Activated B cell treated with CpG ODN at 0.5 μM for 24 hours (primary cell): ENCODE measurements at regions not wholly inside any gene's neighbourhood (a gene's known extent, or its start where the extent isn't known, plus 50 kb on each side); places are given as distances from the start of the nearest gene placed in this dataset.

ENCODE experiments used
- ATAC-seq: fragments of 200-7000 bp; cut with Tn5 transposase; one replicate; pipeline ENCODE4 v1.10.0; 2021; ENCODE audit warnings: low read depth, mild to moderate bottlenecking, moderate library complexity
- CTCF ChIA-PET: fragments of 350-600 bp; sonication (Branson Sonifier 250); formaldehyde crosslinking; loops from one replicate; lab custom pipeline; 2021; ENCODE audit warnings: antibody characterized with exemption; lab: Charles Lee
- POLR2A ChIA-PET: fragments of 350-600 bp; sonication (Branson Sonifier 250); formaldehyde crosslinking; loops from one replicate; lab custom pipeline; 2021; ENCODE audit warnings: antibody characterized with exemption; lab: Charles Lee
- DNase-seq: peaks from one replicate; pipeline ENCODE4 v3.0.0; 2022
- H3K27ac Mint-ChIP-seq: one replicate; pipeline ENCODE4 v1.8.0; 2020; ENCODE audit warnings: mixed read lengths
- H3K27me3 Mint-ChIP-seq: one replicate; pipeline ENCODE4 v1.8.0; 2021; ENCODE audit warnings: mixed read lengths
- H3K36me3 Mint-ChIP-seq: one replicate; pipeline ENCODE4 v1.8.0; 2021; ENCODE audit warnings: low read depth, mixed read lengths
- H3K4me1 Mint-ChIP-seq: one replicate; pipeline ENCODE4 v1.8.0; 2021; ENCODE audit warnings: mixed read lengths
- H3K4me3 Mint-ChIP-seq: one replicate; pipeline ENCODE4 v1.8.0; 2020; ENCODE audit warnings: mild to moderate bottlenecking, mixed read lengths
- H3K9me3 Mint-ChIP-seq: one replicate; pipeline ENCODE4 v1.8.0; 2020; ENCODE audit warnings: mixed read lengths
- CTCF ChIP-seq: fragments of 200-600 bp; IDR thresholded peaks from one replicate; pipeline ENCODE4 v1.8.0; 2022; ENCODE audit warnings: antibody characterized with exemption, mild to moderate bottlenecking
- intact Hi-C: fragments of 100-400 bp; cut with micrococcal nuclease; formaldehyde crosslinking; loops from one replicate; pipeline ENCODE4 v1.15.1; 2024

DNA sequence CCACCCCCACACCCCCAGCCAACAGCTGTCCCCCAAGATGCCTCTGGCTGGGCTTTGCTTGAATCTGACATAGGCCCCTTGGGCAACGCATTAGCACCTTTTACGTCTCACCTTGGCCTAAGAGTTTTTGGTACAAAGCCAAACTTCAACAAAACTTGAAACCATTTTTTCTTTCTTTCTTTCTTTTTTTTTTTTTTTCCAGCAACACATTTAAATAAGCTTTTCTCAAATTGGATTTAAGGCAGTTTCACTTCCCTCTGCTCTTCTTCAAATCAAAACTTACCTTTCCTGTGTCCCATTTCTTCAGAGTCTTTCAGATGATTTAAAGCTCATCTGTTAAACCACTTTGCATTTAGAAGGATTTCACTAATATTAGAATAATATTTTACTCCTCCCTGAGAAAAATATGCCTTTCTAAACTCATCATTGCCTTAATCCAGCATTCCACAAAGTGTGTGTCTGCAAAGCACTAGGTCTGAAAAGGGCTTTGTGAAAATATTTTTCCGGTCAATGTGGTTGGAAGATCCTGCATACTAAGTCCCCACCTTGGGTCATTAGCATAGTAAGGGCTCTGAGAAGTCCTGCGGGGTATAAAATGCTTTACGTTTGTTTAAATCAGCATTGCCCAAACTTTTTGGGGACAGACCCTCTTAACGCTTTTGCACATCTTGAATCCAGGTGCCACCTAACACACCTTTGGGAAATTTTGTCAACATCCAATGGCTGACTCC is 217.0 kb downstream of the TLE3 start:
- TF ChIP-seq CTCF = no peak
- Mint-ChIP-seq H3K4me3 (peak overlapping the region; percentile 73), H3K9me3 (no peaks in the 10 kb centered on the region), H3K4me1 (peaks cover 36% of the 10 kb centered on the region), H3K36me3 (no peaks in the 10 kb centered on the region), H3K27me3 (no peaks in the 10 kb centered on the region), H3K27ac (peak overlapping the region; percentile 82)
- intact Hi-C loops = loop anchor here (1.0 to 5.0 kb wide), 13 partner anchors 42 to 606 kb away; no protein-coding TSS in a partner anchor
- ChIA-PET CTCF (no interaction called here), POLR2A (interaction anchor here (0.5 to 3.6 kb wide), 15 partner anchors 10 to 646 kb away, joined by 3 to 44 read pairs (median 5); partner anchors contain the start of gene TLE3)
- ATAC-seq (peak; percentile 1), DNase-seq (no peak)

GRCh38 chr15:69881302-69881670 is 216.4 kb downstream of the TLE3 start:
- Mint-ChIP-seq H3K36me3 (no peaks in the 10 kb centered on the region), H3K27me3 (no peaks in the 10 kb centered on the region), H3K4me1 (peaks cover 36% of the 10 kb centered on the region), H3K9me3 (no peaks in the 10 kb centered on the region), H3K4me3 (peak overlapping the region; percentile 73), H3K27ac (peak overlapping the region; percentile 82)
- ChIA-PET POLR2A (interaction anchor here (0.6 to 3.6 kb wide), 12 partner anchors 16 to 645 kb away, joined by 3 to 44 read pairs (median 6); partner anchors contain the start of gene TLE3), CTCF (interaction anchor here (0.9 kb wide), 1 partner anchor 216 kb away, joined by 3 read pairs; the partner anchor contains the start of gene TLE3)
- no peak for DNase-seq
- no peak for TF ChIP-seq CTCF
- ATAC-seq = peak; percentile 47
- intact Hi-C loops = loop anchor here (1.0 to 5.0 kb wide), 13 partner anchors 41 to 606 kb away; no protein-coding TSS in a partner anchor

DNA sequence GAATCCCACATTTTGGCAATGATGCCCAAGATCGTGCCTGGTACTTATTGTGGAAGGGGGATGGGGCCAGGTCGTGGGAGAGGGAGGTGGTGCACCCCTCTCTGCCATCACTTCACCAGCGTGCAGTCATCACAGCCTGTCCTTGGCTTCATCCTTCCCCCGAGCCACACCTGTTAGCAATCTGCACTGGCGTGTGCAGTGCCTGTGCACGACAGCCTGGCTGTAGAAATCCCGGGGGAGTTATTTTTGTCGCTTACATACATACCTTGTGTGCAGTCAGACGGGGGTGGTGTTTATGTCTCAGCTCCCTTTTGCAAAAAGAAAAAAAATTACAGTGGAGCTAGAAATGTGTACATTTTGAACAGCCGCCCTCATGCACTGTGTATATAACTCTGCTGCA is 216.0 kb downstream of the TLE3 start:
- Mint-ChIP-seq H3K27me3 (peaks cover 3% of the 10 kb centered on the region), H3K27ac (peak overlapping the region; percentile 82), H3K9me3 (no peaks in the 10 kb centered on the region), H3K4me3 (peak overlapping the region; percentile 73), H3K4me1 (peaks cover 36% of the 10 kb centered on the region), H3K36me3 (no peaks in the 10 kb centered on the region)
- TF ChIP-seq CTCF = no peak
- DNase-seq = peak; percentile 54
- ChIA-PET CTCF (interaction anchor here (0.9 kb wide), 1 partner anchor 216 kb away, joined by 3 read pairs; the partner anchor contains the start of gene TLE3), POLR2A (interaction anchor here (0.6 to 3.6 kb wide), 14 partner anchors 9 to 216 kb away, joined by 3 to 44 read pairs (median 4); partner anchors contain the start of gene TLE3)
- intact Hi-C loops = loop anchor here (1.0 to 5.0 kb wide), 15 partner anchors 41 to 605 kb away; no protein-coding TSS in a partner anchor
- ATAC-seq = peak; percentile 94

DNA sequence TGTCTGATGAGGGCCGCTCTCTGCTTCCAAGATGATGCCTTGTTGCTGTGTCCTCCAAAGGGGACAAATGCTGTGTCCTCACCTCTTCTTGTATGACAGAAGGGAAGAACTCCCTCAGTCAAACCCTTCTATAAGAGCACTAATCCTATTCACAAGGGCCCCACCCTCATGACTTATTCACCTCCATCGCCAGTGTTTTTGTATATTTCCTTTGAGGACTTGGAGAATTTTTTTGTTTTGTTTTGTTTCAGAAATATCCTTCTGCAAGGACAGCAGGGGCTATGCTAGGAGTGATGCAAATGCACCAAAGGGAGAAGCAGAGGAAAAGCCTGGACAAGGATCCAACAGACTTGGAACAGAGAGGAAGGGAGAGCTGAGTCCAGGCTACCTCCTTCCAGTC is 214.4 kb downstream of the TLE3 start:
- ATAC-seq (no peak), DNase-seq (no peak)
- ChIA-PET POLR2A (interaction anchor here (3.6 kb wide), 1 partner anchor 123 kb away, joined by 16 read pairs; no protein-coding TSS in a partner anchor), CTCF (no interaction called here)
- intact Hi-C loops = loop anchor here (5.0 kb wide), 5 partner anchors 39 to 399 kb away; no protein-coding TSS in a partner anchor
- TF ChIP-seq CTCF = no peak
- Mint-ChIP-seq H3K4me3 (no peak overlapping the region), H3K27ac (no peak overlapping the region), H3K9me3 (no peaks in the 10 kb centered on the region), H3K27me3 (peaks cover 3% of the 10 kb centered on the region), H3K36me3 (no peaks in the 10 kb centered on the region), H3K4me1 (peaks cover 36% of the 10 kb centered on the region)
